ENCODE measurements at regions not wholly inside any gene's neighbourhood (a gene's known extent, or its start where the extent isn't known, plus 50 kb on each side); places are given as distances from the start of the nearest gene placed in this dataset.

Small RNA genes in the stretch of these regions (small RNA-seq; reads per million reads assigned to genes)
- 0 reads per million in 2 experiments for gene HSPE1P24
